ENCODE measurements at regions not wholly inside any gene's neighbourhood (a gene's known extent, or its start where the extent isn't known, plus 50 kb on each side); places are given as distances from the start of the nearest gene placed in this dataset.

GRCh38 chr11:23611726-23612125 lies 751.5 kb upstream of the CCDC179 start:
- Mint-ChIP-seq H3K36me3 (ENCODE audit: low read depth) (no peaks in the 10 kb centered on the region), H3K4me1 (ENCODE audit: low read depth) (no peaks in the 10 kb centered on the region), H3K4me3 (no peak overlapping the region), H3K27ac (no peak overlapping the region), H3K27me3 (no peaks in the 10 kb centered on the region), H3K9me3 (peaks cover 8% of the 10 kb centered on the region)
- no peak for DNase-seq
- TF ChIP-seq, protein P1, sequence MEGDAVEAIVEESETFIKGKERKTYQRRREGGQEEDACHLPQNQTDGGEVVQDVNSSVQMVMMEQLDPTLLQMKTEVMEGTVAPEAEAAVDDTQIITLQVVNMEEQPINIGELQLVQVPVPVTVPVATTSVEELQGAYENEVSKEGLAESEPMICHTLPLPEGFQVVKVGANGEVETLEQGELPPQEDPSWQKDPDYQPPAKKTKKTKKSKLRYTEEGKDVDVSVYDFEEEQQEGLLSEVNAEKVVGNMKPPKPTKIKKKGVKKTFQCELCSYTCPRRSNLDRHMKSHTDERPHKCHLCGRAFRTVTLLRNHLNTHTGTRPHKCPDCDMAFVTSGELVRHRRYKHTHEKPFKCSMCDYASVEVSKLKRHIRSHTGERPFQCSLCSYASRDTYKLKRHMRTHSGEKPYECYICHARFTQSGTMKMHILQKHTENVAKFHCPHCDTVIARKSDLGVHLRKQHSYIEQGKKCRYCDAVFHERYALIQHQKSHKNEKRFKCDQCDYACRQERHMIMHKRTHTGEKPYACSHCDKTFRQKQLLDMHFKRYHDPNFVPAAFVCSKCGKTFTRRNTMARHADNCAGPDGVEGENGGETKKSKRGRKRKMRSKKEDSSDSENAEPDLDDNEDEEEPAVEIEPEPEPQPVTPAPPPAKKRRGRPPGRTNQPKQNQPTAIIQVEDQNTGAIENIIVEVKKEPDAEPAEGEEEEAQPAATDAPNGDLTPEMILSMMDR (IDR thresholded peaks at IDR 0.05), result no peak
- ChIA-PET POLR2A (no interaction called here), CTCF (no interaction called here)
- no peak overlapping the region for H3K4me3 ChIP-seq (ENCODE audit: low read length)
- H3K27ac ChIP-seq (ENCODE audit: low read depth in 1 of 2, low read length in 2 of 2), result no peak overlapping the region
- H3K36me3 ChIP-seq (ENCODE audit: insufficient read depth, low read length), result no peaks in the 10 kb centered on the region
- no peaks in the 10 kb centered on the region for H3K27me3 ChIP-seq (ENCODE audit: control insufficient read depth in 1 of 2, insufficient read depth in 2 of 2, low read length in 2 of 2)
- no peaks in the 10 kb centered on the region for H3K4me1 ChIP-seq (ENCODE audit: insufficient read depth, low read length)
- H3K9me3 ChIP-seq (ENCODE audit: control insufficient read depth in 1 of 2, insufficient read depth in 1 of 2, low read length in 2 of 2), result peaks cover 0 to 4% of the 10 kb centered on the region in 2 experiments
- intact Hi-C loops (cut with DNase I, micrococcal nuclease), result no loop called here
- ATAC-seq (ENCODE audit: poor library complexity), result no peak

DNA sequence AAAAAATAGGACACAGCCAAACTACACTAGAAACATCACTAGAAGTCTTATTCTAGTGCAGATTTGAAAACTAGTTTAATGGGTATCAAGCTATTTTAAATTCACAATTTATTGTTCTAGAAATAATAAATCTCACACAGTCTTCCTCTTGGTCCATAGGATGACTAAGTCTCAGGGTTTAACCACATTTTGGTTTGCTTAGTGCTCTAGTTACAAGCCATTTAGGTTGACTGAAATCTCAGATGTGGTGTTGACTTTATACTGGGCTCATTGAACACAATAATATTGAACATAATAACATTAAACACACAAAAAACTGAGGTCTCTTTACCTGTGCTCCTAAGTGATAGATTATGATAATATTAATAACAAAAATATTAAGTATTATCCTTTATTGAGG lies 760.3 kb upstream of the CCDC179 start:
- ChIA-PET POLR2A (no interaction called here), CTCF (no interaction called here)
- TF ChIP-seq, protein P1 (IDR thresholded peaks at IDR 0.05), result no peak
- Histone ChIP-seq H3K27me3 (ENCODE audit: control insufficient read depth in 1 of 2, insufficient read depth in 2 of 2, low read length in 2 of 2) (no peaks in the 10 kb centered on the region), H3K27ac (ENCODE audit: low read depth in 1 of 2, low read length in 2 of 2) (no peak overlapping the region), H3K4me1 (ENCODE audit: insufficient read depth, low read length) (no peaks in the 10 kb centered on the region), H3K36me3 (ENCODE audit: insufficient read depth, low read length) (no peaks in the 10 kb centered on the region), H3K4me3 (ENCODE audit: low read length) (no peak overlapping the region), H3K9me3 (ENCODE audit: control insufficient read depth in 1 of 2, insufficient read depth in 1 of 2, low read length in 2 of 2) (no peaks in the 10 kb centered on the region)
- H3K4me1 Mint-ChIP-seq (ENCODE audit: low read depth), result no peaks in the 10 kb centered on the region
- no peak overlapping the region for H3K27ac Mint-ChIP-seq
- ATAC-seq (ENCODE audit: poor library complexity) (no peak), DNase-seq (no peak)
- intact Hi-C loops (cut with DNase I, micrococcal nuclease), result no loop called here
- no peaks in the 10 kb centered on the region for H3K36me3 Mint-ChIP-seq (ENCODE audit: low read depth)
- no peak overlapping the region for H3K4me3 Mint-ChIP-seq
- peaks cover 11% of the 10 kb centered on the region for H3K9me3 Mint-ChIP-seq
- H3K27me3 Mint-ChIP-seq, result no peaks in the 10 kb centered on the region

DNA sequence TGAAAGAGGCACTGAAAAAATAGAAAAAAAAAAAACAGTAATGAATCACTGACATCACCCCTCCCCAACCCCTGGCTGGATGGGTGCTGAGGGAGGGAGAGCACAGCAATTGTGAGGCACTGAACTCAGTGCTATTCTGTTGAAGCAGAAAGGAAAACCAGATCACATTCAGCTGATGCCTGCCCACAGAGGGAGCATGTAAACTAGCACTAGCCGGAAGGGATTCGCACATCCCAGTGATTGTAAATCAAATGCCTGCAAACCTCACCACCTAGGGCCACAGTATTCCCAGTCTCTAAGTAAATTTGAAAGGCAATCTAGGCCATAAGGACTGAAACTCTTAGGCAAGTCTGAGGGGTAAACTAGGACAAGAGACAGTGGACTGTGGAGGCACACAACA lies 772.0 kb upstream of the CCDC179 start:
- Mint-ChIP-seq H3K9me3 (peaks cover 3% of the 10 kb centered on the region), H3K27ac (no peak overlapping the region), H3K4me1 (ENCODE audit: low read depth) (no peaks in the 10 kb centered on the region), H3K36me3 (ENCODE audit: low read depth) (no peaks in the 10 kb centered on the region), H3K27me3 (no peaks in the 10 kb centered on the region), H3K4me3 (no peak overlapping the region)
- Histone ChIP-seq H3K36me3 (ENCODE audit: insufficient read depth, low read length) (no peaks in the 10 kb centered on the region), H3K4me3 (ENCODE audit: low read length) (no peak overlapping the region), H3K4me1 (ENCODE audit: insufficient read depth, low read length) (no peaks in the 10 kb centered on the region), H3K9me3 (ENCODE audit: control insufficient read depth in 1 of 2, insufficient read depth in 1 of 2, low read length in 2 of 2) (peaks cover under 1 to 3% of the 10 kb centered on the region in 2 experiments), H3K27ac (ENCODE audit: low read depth in 1 of 2, low read length in 2 of 2) (no peak overlapping the region), H3K27me3 (ENCODE audit: control insufficient read depth in 1 of 2, insufficient read depth in 2 of 2, low read length in 2 of 2) (no peaks in the 10 kb centered on the region)
- intact Hi-C loops (cut with DNase I, micrococcal nuclease), result no loop called here
- no peak for ATAC-seq (ENCODE audit: poor library complexity)
- TF ChIP-seq, protein P1 (IDR thresholded peaks at IDR 0.05), result no peak
- POLR2A ChIA-PET, result no interaction called here
- DNase-seq, result no peak
- CTCF ChIA-PET, result interaction anchor here (0.7 kb wide), 1 partner anchor 1897 kb away, joined by 3 read pairs; no protein-coding TSS in a partner anchor
